Natural killer cell (primary cell): ENCODE measurements at regions not wholly inside any gene's neighbourhood (a gene's known extent, or its start where the extent isn't known, plus 50 kb on each side); places are given as distances from the start of the nearest gene placed in this dataset.

Experiments
- ATAC-seq, 3 donors: fragments of 150-1000 bp in 2 of 3; fragments of 200-7000 bp in 1 of 3; cut with Tn5 transposase; 1 replicate in 1 of 3; 2 replicates in 2 of 3; pipeline ENCODE4 v1.10.0; 2021; ENCODE audit warnings: mild to moderate bottlenecking in 2 of 3, moderate library complexity in 2 of 3
- DNase-seq, 2 donors: peaks; one replicate each; pipeline versions ENCODE4 v3.0.0 to v3.0.0-alpha.2; 2013 to 2021; ENCODE audit warnings: mixed read lengths in 1 of 2
- H3K27ac ChIP-seq: one replicate; pipeline ENCODE4 v1.5.1; 2013; ENCODE audit warnings: mild to moderate bottlenecking, low read length
- H3K27me3 ChIP-seq: one replicate; pipeline ENCODE4 v1.6.1; 2013; ENCODE audit warnings: low read length; ENCODE audit not compliant: control insufficient read depth, insufficient read depth
- H3K36me3 ChIP-seq: one replicate; pipeline ENCODE4 v1.6.1; 2013; ENCODE audit warnings: low read length; ENCODE audit not compliant: control insufficient read depth, insufficient read depth
- H3K4me1 ChIP-seq: one replicate; pipeline ENCODE4 v1.6.1; 2013; ENCODE audit warnings: low read length; ENCODE audit not compliant: control insufficient read depth, insufficient read depth
- H3K4me3 ChIP-seq: one replicate; pipeline ENCODE4 v1.5.1; 2013; ENCODE audit warnings: low read length
- H3K9me3 ChIP-seq: one replicate; pipeline ENCODE4 v1.6.1; 2013; ENCODE audit warnings: low read length; ENCODE audit not compliant: control insufficient read depth, insufficient read depth
- H3K27ac Mint-ChIP-seq, 2 donors: one replicate each; pipeline ENCODE4 v1.8.0; 2022; ENCODE audit warnings: mild to moderate bottlenecking in 2 of 2, mixed read lengths in 2 of 2, moderate library complexity in 1 of 2
- H3K27me3 Mint-ChIP-seq, 2 donors: one replicate each; pipeline ENCODE4 v1.8.0; 2022; ENCODE audit warnings: low read depth in 2 of 2, mixed read lengths in 2 of 2
- H3K36me3 Mint-ChIP-seq: one replicate; pipeline ENCODE4 v1.8.0; 2022; ENCODE audit warnings: mixed read lengths
- H3K4me1 Mint-ChIP-seq, 2 donors: one replicate each; pipeline ENCODE4 v1.8.0; 2022; ENCODE audit warnings: mixed read lengths in 2 of 2
- H3K4me3 Mint-ChIP-seq: one replicate; pipeline ENCODE4 v1.8.0; 2022; ENCODE audit warnings: mild to moderate bottlenecking, moderate library complexity, mixed read lengths
- H3K9me3 Mint-ChIP-seq, 2 donors: one replicate each; pipeline ENCODE4 v1.8.0; 2022; ENCODE audit warnings: mixed read lengths in 2 of 2
- WGBS: methylation state at CpG from one replicate; pipeline ENCODE4 v1.1.7; 2013; ENCODE audit warnings: missing lambda C conversion rate; ENCODE audit not compliant: insufficient coverage; 5-methylcytosine and 5-hydroxymethylcytosine counted together
- intact Hi-C: fragments of 100-400 bp; cut with micrococcal nuclease; formaldehyde crosslinking; loops from one replicate; pipeline ENCODE4 v1.14.2; 2022
- TF ChIP-seq, protein P1 (sequence below): fragments of 200-600 bp; IDR thresholded peaks from one replicate; pipeline ENCODE4 v1.8.0; 2022; ENCODE audit warnings: antibody characterized with exemption

- Histone ChIP-seq H3K4me1 (no peaks in the 10 kb centered on the region), H3K9me3 (no peaks in the 10 kb centered on the region), H3K27ac (no peak overlapping the region), H3K4me3 (no peak overlapping the region), H3K27me3 (no peaks in the 10 kb centered on the region), H3K36me3 (no peaks in the 10 kb centered on the region)
- Mint-ChIP-seq H3K9me3 (no peaks in the 10 kb centered on the region), H3K36me3 (no peaks in the 10 kb centered on the region), H3K27ac (no peak overlapping the region), H3K27me3 (peaks cover 3 to 17% of the 10 kb centered on the region in 2 donors), H3K4me3 (no peak overlapping the region), H3K4me1 (no peaks in the 10 kb centered on the region)
- intact Hi-C loops, result no loop called here
- DNase-seq (no peak), ATAC-seq (no peak)
- TF ChIP-seq, protein P1, sequence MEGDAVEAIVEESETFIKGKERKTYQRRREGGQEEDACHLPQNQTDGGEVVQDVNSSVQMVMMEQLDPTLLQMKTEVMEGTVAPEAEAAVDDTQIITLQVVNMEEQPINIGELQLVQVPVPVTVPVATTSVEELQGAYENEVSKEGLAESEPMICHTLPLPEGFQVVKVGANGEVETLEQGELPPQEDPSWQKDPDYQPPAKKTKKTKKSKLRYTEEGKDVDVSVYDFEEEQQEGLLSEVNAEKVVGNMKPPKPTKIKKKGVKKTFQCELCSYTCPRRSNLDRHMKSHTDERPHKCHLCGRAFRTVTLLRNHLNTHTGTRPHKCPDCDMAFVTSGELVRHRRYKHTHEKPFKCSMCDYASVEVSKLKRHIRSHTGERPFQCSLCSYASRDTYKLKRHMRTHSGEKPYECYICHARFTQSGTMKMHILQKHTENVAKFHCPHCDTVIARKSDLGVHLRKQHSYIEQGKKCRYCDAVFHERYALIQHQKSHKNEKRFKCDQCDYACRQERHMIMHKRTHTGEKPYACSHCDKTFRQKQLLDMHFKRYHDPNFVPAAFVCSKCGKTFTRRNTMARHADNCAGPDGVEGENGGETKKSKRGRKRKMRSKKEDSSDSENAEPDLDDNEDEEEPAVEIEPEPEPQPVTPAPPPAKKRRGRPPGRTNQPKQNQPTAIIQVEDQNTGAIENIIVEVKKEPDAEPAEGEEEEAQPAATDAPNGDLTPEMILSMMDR, result no peak
- 70% methylated on average over 1 of the region's 1 CpG for WGBS
These were observed 781.6 kb downstream of the ETS1 start for GRCh38 chr11:127805771-127806170.

DNA sequence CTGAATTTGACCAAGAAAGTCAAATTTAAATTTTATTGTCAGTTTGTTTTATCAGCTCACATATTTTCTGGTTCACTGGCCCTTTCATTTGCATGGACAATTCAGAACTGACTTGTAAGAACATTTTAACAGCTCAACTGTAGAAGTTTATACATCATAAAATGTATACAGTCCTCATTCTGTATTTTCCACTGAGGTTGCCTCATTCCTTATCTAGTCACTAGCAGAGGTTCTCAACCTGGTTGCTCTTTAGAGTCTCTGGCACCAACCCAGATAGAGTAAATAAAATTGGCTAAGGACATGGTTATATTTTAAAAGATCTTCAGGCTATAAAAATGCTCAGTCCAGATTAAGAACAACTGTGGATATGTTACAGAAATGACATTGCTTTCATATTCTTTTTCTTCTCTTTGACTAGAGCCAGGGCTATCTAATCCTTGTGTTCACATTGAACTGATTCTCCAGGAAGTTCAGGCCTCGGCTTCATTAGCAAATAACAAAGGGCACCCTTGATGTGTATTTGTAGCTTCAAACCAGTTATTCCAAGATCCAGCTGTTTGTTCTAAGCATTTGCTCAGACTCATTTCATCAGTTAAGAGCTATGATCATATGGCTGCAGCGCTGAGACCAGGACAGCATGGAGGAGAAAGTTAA is 782.5 kb downstream of the ETS1 start:
- DNase-seq (no peak), ATAC-seq (no peak)
- H3K9me3 ChIP-seq, result no peaks in the 10 kb centered on the region
- no peaks in the 10 kb centered on the region for H3K4me1 Mint-ChIP-seq
- no peak overlapping the region for H3K4me3 Mint-ChIP-seq
- no peak overlapping the region for H3K27ac Mint-ChIP-seq
- H3K4me1 ChIP-seq, result no peaks in the 10 kb centered on the region
- no peaks in the 10 kb centered on the region for H3K36me3 Mint-ChIP-seq
- WGBS, result 89% methylated on average over 2 of the region's 2 CpGs
- no peak overlapping the region for H3K27ac ChIP-seq
- H3K9me3 Mint-ChIP-seq, result no peaks in the 10 kb centered on the region
- no peaks in the 10 kb centered on the region for H3K27me3 ChIP-seq
- H3K4me3 ChIP-seq, result no peak overlapping the region
- no peaks in the 10 kb centered on the region for H3K36me3 ChIP-seq
- intact Hi-C loops, result no loop called here
- peaks cover 3 to 17% of the 10 kb centered on the region in 2 donors for H3K27me3 Mint-ChIP-seq
- TF ChIP-seq, protein P1, result no peak

DNA sequence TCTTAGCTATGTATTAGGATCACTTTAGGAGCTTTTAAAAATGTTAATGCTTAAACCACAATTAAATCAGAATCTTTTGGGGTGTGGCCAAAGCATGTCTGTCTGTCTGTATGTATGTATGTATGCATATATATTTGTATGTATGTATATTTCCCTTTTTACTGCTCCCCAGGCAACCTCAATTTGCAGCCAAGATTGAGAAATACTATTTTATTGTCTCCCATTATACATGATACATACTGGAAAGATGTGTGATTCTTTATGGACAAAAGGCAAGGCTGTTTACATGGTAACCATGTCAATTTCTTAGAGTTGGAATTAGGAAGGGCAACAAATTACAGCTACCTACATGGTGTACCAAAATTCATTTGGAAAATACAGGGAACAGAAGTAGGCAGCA is 783.6 kb downstream of the ETS1 start:
- intact Hi-C loops, result no loop called here
- Histone ChIP-seq H3K27ac (no peak overlapping the region), H3K27me3 (no peaks in the 10 kb centered on the region), H3K4me1 (no peaks in the 10 kb centered on the region), H3K9me3 (no peaks in the 10 kb centered on the region), H3K36me3 (no peaks in the 10 kb centered on the region), H3K4me3 (no peak overlapping the region)
- Mint-ChIP-seq H3K27me3 (peaks cover 3 to 17% of the 10 kb centered on the region in 2 donors), H3K27ac (no peak overlapping the region), H3K9me3 (no peaks in the 10 kb centered on the region), H3K36me3 (no peaks in the 10 kb centered on the region), H3K4me3 (no peak overlapping the region), H3K4me1 (no peaks in the 10 kb centered on the region)
- ATAC-seq (no peak), DNase-seq (no peak)
- TF ChIP-seq, protein P1, result no peak
